HG03575 (cell line): ENCODE measurements at regions not wholly inside any gene's neighbourhood (a gene's known extent, or its start where the extent isn't known, plus 50 kb on each side); places are given as distances from the start of the nearest gene placed in this dataset.
"Not testable (repeated sequence)": the region's sequence is repeated elsewhere in the genome, so short reads cannot be mapped to it uniquely, and the experiment has no call there.

Source experiments
- ATAC-seq: cut with Tn5 transposase; IDR thresholded peaks from one replicate; pipeline ENCODE4 v1.9.1; 2021; ENCODE audit not compliant: unreplicated experiment, insufficient number of reproducible peaks, low FRiP score; ENCODE audit errors: extremely low read depth

- no peak for ATAC-seq
These were observed 1813.4 kb downstream of the PCDH9 start for GRCh38 chr13:65416784-65417183.

GRCh38 chr13:65414187-65414586 is 1815.9 kb downstream of the PCDH9 start:
- no peak for ATAC-seq

- no peak for ATAC-seq
These were observed 1818.6 kb downstream of the PCDH9 start for GRCh38 chr13:65411521-65411920.

GRCh38 chr13:65410791-65411190 is 1819.3 kb downstream of the PCDH9 start:
- ATAC-seq: no peak

- ATAC-seq: no peak
These were observed 1828.8 kb downstream of the PCDH9 start for GRCh38 chr13:65401315-65401714.

- ATAC-seq: no peak
These were observed 1829.4 kb downstream of the PCDH9 start for GRCh38 chr13:65400702-65401101.

GRCh38 chr13:65387743-65388347 is 1842.3 kb downstream of the PCDH9 start:
- ATAC-seq: no peak

GRCh38 chr13:65378943-65379519 is 1851.1 kb downstream of the PCDH9 start:
- ATAC-seq: no peak

GRCh38 chr13:65378484-65378883 is 1851.7 kb downstream of the PCDH9 start:
- no peak for ATAC-seq

GRCh38 chr13:65368832-65369231 is 1861.3 kb downstream of the PCDH9 start:
- no peak for ATAC-seq

GRCh38 chr13:65353951-65354350 is 1876.2 kb downstream of the PCDH9 start:
- ATAC-seq: no peak

GRCh38 chr13:65353150-65353549 is 1877.0 kb downstream of the PCDH9 start:
- ATAC-seq: not testable (repeated sequence)

GRCh38 chr13:65347420-65348030 is 1882.6 kb downstream of the PCDH9 start:
- ATAC-seq: no peak

- ATAC-seq: no peak
These were observed 1886.1 kb downstream of the PCDH9 start for GRCh38 chr13:65343898-65344663.

- no peak for ATAC-seq
These were observed 1887.4 kb downstream of the PCDH9 start for GRCh38 chr13:65342541-65343337.

- ATAC-seq: no peak
These were observed 1890.9 kb downstream of the PCDH9 start for GRCh38 chr13:65339241-65339640.

GRCh38 chr13:65336916-65337315 is 1893.2 kb downstream of the PCDH9 start:
- no peak for ATAC-seq

- ATAC-seq: no peak
These were observed 1893.9 kb downstream of the PCDH9 start for GRCh38 chr13:65336087-65336749.

- no peak for ATAC-seq
These were observed 1899.4 kb downstream of the PCDH9 start for GRCh38 chr13:65330691-65331090.
